ENCODE measurements at regions not wholly inside any gene's neighbourhood (a gene's known extent, or its start where the extent isn't known, plus 50 kb on each side); places are given as distances from the start of the nearest gene placed in this dataset.

- H3K27me3 Mint-ChIP-seq (ENCODE audit: low read depth, poor library complexity) = no peaks in the 10 kb centered on the region
- H3K4me1 Mint-ChIP-seq = peaks cover 31% of the 10 kb centered on the region
- H3K36me3 Mint-ChIP-seq (ENCODE audit: low read depth) = no peaks in the 10 kb centered on the region
- no peak overlapping the region for H3K4me3 Mint-ChIP-seq
- no peak overlapping the region for H3K27ac Mint-ChIP-seq
- no peak for TF ChIP-seq CTCF (IDR thresholded peaks at IDR 0.05)
- H3K9me3 Mint-ChIP-seq = peaks cover 11% of the 10 kb centered on the region
- DNase-seq = no peak
These were observed 258.0 kb downstream of the LTN1 start for GRCh38 chr21:28734522-28735175.

GRCh38 chr21:28731700-28732321, 260.9 kb downstream of the LTN1 start:
- H3K36me3 Mint-ChIP-seq (ENCODE audit: low read depth) = peaks cover 4% of the 10 kb centered on the region
- DNase-seq = no peak
- no peak overlapping the region for H3K4me3 Mint-ChIP-seq
- H3K27me3 Mint-ChIP-seq (ENCODE audit: low read depth, poor library complexity) = no peaks in the 10 kb centered on the region
- TF ChIP-seq CTCF (IDR thresholded peaks at IDR 0.05) = no peak
- peaks cover 11% of the 10 kb centered on the region for H3K9me3 Mint-ChIP-seq
- H3K27ac Mint-ChIP-seq = no peak overlapping the region
- peaks cover 11% of the 10 kb centered on the region for H3K4me1 Mint-ChIP-seq

GRCh38 chr21:28729887-28730286, 262.8 kb downstream of the LTN1 start:
- Mint-ChIP-seq H3K9me3 (no peaks in the 10 kb centered on the region), H3K4me3 (no peak overlapping the region), H3K27ac (peak overlapping the region; percentile 59), H3K27me3 (ENCODE audit: low read depth, poor library complexity) (no peaks in the 10 kb centered on the region), H3K4me1 (peaks cover 11% of the 10 kb centered on the region), H3K36me3 (ENCODE audit: low read depth) (peaks cover 5% of the 10 kb centered on the region)
- DNase-seq = no peak
- TF ChIP-seq CTCF (IDR thresholded peaks at IDR 0.05) = no peak

- no peaks in the 10 kb centered on the region for H3K9me3 Mint-ChIP-seq
- TF ChIP-seq CTCF (IDR thresholded peaks at IDR 0.05) = no peak
- H3K4me1 Mint-ChIP-seq = peaks cover 11% of the 10 kb centered on the region
- no peak overlapping the region for H3K4me3 Mint-ChIP-seq
- H3K27me3 Mint-ChIP-seq (ENCODE audit: low read depth, poor library complexity) = no peaks in the 10 kb centered on the region
- no peak overlapping the region for H3K27ac Mint-ChIP-seq
- H3K36me3 Mint-ChIP-seq (ENCODE audit: low read depth) = peaks cover 5% of the 10 kb centered on the region
- DNase-seq = no peak
These were observed 264.9 kb downstream of the LTN1 start for GRCh38 chr21:28727809-28728208.

- Mint-ChIP-seq H3K9me3 (no peaks in the 10 kb centered on the region), H3K4me3 (no peak overlapping the region), H3K27me3 (ENCODE audit: low read depth, poor library complexity) (no peaks in the 10 kb centered on the region), H3K27ac (no peak overlapping the region), H3K36me3 (ENCODE audit: low read depth) (peaks cover 5% of the 10 kb centered on the region), H3K4me1 (peaks cover 4% of the 10 kb centered on the region)
- no peak for TF ChIP-seq CTCF (IDR thresholded peaks at IDR 0.05)
- no peak for DNase-seq
These were observed 267.3 kb downstream of the LTN1 start for GRCh38 chr21:28725396-28725795.

- no peak overlapping the region for H3K4me3 Mint-ChIP-seq
- no peak for DNase-seq
- H3K27me3 Mint-ChIP-seq (ENCODE audit: low read depth, poor library complexity) = no peaks in the 10 kb centered on the region
- H3K27ac Mint-ChIP-seq = no peak overlapping the region
- H3K9me3 Mint-ChIP-seq = no peaks in the 10 kb centered on the region
- no peak for TF ChIP-seq CTCF (IDR thresholded peaks at IDR 0.05)
- H3K4me1 Mint-ChIP-seq = no peaks in the 10 kb centered on the region
- peaks cover 5% of the 10 kb centered on the region for H3K36me3 Mint-ChIP-seq (ENCODE audit: low read depth)
These were observed 269.0 kb downstream of the LTN1 start for GRCh38 chr21:28723646-28724045.

Data from nephron progenitor cell (in vitro differentiated cells).